ENCODE measurements at regions not wholly inside any gene's neighbourhood (a gene's known extent, or its start where the extent isn't known, plus 50 kb on each side); places are given as distances from the start of the nearest gene placed in this dataset.

DNA sequence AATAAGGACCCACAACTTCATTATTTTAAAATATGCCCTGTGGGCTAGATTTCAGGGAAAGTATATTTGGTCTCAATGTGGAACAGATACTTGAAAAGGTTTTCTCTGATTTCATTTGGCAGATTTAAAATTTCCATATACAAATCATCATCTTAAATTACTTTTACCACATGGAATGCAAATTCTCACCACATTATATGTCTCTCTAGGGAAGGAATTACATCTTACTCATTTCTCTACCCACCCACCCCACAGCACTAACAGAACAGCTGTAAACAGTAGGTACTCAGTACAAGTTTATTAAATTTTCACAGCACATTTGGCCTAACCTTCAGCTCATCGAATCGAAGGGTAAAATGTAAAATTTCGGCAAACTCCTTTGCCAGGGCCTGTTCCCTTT, 104.0 kb downstream of the CYRIA start:
- DNase-seq, result no peak

- no peak for DNase-seq
Observed at GRCh38 chr2:16561251-16561650, 104.4 kb downstream of the CYRIA start.

DNA sequence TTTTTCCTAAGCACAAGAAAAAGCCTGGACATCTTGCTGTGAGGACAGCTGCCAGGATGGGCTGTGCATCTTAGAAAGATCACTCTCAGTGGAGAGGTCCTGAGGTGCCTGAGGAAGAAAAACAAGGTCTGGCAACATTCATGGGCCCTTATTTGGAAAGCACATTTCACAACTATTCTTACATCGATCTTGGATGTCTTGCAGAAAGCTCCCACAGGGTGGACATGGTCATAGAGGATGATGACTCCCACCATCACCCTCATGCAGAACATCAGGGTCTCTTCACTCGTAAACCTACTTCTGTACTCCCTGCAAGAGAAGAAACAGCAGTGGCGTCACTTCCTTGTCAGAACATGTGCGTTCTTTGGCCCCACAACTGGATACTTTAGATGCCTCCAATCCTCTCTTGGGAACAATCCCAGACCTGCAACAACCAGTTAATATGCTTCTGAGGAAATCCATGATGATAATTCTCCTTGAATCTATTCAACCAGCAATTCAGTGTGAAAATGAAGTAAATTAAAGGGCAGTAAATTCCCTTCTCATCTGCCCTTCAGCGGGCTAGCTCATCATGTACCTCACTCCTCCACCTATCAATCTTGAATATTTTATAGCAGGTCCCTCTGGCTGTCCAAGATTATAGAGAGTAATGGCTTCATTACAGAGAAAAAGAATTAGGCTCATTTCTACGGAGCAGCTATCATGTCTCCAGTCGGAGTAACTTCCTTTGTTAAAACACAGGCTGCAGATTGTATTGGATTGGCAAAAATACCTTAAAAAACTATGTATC, 106.2 kb downstream of the CYRIA start:
- DNase-seq, result no peak

- no peak for DNase-seq
Observed at GRCh38 chr2:16554060-16554583, 111.5 kb downstream of the CYRIA start.

GRCh38 chr2:16553226-16553625, 112.4 kb downstream of the CYRIA start:
- DNase-seq, result peak; percentile 79

- no peak for DNase-seq
Observed at GRCh38 chr2:16552202-16552601, 113.4 kb downstream of the CYRIA start.

GRCh38 chr2:16548036-16548435, 117.6 kb downstream of the CYRIA start:
- no peak for DNase-seq

- peak; percentile 16 for DNase-seq
Observed at GRCh38 chr2:16546128-16546754, 119.4 kb downstream of the CYRIA start.

DNA sequence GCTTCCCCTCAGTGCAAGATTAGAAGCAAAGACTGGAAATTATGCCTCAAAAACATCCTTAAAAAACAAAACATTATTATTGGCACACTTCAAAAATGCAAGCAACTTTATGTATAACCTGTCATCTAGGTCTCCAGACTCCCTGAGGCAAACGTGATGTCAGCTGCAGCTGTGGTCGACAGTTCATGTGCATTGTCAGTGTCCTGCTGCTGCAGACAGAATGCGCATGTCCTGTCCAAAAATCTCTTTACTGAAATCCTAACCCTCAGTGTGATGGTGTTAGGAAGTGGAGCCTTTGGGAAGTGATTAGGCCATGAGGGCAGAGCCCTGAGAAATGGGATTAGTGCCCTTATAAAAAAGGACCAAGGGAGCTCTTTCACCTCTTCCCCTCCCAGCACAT, 126.9 kb downstream of the CYRIA start:
- no peak for DNase-seq

- DNase-seq, result no peak
Observed at GRCh38 chr2:16537347-16537746, 128.3 kb downstream of the CYRIA start.

GRCh38 chr2:16526193-16526592, 139.4 kb downstream of the CYRIA start:
- no peak for DNase-seq

DNA sequence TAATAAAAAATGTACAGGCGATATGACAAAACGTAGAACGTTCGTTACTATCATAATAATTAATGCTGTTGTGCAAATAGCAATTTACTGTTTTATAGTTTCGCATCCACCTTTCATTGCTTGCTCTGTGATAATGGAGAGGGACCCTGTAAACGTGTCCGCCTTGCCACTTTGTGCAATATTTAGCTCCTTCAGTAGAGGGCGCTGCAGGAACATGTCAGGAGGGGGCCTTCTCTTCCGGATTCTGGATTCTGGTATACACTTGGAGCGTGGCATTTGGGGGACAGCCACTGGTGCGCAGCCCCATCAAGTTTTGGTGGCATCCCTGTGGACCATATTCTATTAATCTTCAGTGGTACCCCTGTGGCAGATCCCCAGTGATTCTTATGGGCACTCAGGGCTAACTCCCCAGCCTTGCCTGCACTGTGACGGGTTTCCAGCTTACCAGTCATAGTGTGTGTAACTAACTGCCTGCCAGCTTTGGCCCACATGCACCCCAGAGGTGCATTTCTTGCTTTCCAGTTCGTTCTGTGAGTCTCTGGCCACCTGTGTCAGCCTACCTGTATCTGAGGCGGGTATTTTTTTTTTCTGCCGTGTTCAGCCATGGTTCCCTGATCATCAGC, 140.3 kb downstream of the CYRIA start:
- DNase-seq, result no peak

GRCh38 chr2:16523711-16524110, 141.9 kb downstream of the CYRIA start:
- no peak for DNase-seq

GRCh38 chr2:16522031-16522831, 143.4 kb downstream of the CYRIA start:
- no peak for DNase-seq

- DNase-seq, result no peak
Observed at GRCh38 chr2:16520891-16521290, 144.7 kb downstream of the CYRIA start.

DNA sequence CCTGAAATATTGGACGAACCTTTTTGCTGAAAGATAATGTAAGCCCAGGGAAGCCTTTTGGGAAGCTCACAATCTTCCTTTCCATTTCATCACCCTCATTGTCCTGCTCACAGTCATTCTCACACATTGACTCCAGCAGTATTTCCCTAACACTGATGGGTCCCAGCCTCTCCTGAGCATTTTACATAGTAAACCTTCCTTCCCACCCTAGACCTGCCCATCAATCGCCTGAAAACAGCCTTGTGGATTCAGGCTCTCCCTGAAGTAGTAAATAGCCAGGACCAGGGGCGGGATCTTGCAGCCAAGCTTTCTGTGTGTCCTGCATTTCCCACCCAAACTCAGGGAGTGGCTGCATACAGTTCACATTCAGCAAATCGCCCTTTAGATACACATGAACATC, 149.9 kb downstream of the CYRIA start:
- no peak for DNase-seq

DNA sequence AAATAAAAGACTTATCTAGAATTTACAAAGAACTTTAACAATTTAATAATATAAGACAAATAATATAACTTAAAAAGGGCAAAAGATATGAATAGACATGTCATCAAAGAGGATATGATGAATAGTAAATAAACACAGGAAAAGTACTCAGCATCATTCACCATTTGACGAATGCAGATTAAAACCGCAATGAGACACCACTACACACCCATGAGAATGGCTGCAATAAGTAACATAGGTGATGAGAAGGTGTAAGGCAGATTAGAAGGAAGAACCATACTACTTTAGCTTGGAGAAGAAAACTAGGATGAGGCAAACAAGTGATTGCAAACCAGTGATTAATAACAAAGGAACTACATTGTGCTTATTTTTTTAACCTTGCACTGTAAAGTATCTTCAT, 152.0 kb downstream of the CYRIA start:
- DNase-seq, result no peak

- DNase-seq, result no peak
Observed at GRCh38 chr2:16511041-16511440, 154.6 kb downstream of the CYRIA start.

DNA sequence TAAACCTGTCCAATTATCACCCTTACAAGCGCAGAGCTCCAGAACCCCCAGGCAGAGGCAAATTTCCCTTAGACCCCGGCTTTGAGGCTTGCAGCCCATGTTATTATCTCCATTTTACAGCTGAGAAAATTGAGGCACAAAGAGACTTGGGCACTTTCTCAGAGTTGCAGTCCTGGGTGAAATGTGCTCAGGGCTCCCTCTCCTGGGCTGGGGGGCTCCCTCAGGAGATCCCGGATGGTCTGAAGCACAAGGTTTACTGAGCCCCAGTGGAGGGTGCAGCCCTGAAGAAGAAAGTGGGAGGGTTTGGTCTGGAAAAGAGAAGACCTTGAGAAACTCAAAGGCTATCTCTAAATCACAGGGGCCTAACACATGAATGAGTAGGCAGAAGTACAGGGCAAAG, 156.6 kb downstream of the CYRIA start:
- DNase-seq, result no peak

- DNase-seq, result no peak
Observed at GRCh38 chr2:16508490-16508851, 157.2 kb downstream of the CYRIA start.

DNA sequence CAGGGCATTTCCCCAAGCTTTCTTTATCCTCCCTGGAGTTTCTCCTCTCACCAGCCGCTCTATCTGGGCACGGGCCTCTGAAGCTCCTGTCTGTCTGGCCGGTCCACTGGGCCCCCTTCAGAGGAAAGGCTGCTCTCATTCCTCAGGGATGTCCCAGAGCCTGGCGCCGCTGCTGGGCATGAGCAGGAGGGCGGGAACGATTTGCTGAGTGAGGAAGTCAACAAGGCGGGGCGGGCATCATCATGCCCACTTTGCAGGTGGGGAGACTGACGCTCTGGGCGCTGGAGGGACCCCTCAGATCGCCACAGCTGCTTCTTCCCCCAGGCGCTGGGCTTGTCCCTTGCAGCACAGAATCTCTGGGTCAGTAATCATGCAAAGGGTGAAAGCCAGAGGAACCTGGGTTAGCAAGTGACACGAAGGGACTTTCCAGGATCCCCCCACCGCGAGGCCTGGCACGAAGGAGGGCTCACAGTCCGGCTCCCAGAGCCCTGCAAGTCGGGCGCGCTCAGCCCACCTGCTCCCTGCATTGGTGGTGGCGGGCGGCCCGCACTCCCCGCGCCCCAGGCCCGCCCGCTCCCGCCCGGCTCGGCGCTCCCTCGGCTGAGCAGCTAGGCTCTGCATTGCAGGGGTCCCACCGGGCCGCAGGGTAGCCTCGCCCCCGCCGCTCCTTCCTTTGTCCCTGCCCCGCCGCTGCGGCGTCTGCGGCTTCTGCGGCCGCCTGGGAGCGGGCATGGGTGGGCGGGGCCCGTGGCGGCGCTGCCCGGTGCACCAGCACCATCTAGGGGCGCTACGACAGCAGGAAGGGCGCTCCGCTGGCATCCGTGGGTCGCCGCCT, 157.8 kb downstream of the CYRIA start:
- DNase-seq, result peak; percentile 51

GRCh38 chr2:16506366-16506765, 159.3 kb downstream of the CYRIA start:
- DNase-seq, result no peak

All from midbrain (tissue), 1 donor.